ENCODE measurements at regions not wholly inside any gene's neighbourhood (a gene's known extent, or its start where the extent isn't known, plus 50 kb on each side); places are given as distances from the start of the nearest gene placed in this dataset.

- no peak for DNase-seq (ENCODE audit: low spot score in 2 of 2)
- Histone ChIP-seq H3K4me1 (no peaks in the 10 kb centered on the region), H3K36me3 (no peaks in the 10 kb centered on the region), H3K27ac (no peak overlapping the region), H3K4me3 (no peak overlapping the region), H3K9me3 (no peaks in the 10 kb centered on the region), H3K27me3 (no peaks in the 10 kb centered on the region)
- no peak for TF ChIP-seq CTCF (IDR thresholded peaks at IDR 0.05)
- intact Hi-C loops (cut with DNase I), result no loop called here
These were observed 501.9 kb downstream of the CDK5RAP2 start for GRCh38 chr9:120078112-120078511.

DNA sequence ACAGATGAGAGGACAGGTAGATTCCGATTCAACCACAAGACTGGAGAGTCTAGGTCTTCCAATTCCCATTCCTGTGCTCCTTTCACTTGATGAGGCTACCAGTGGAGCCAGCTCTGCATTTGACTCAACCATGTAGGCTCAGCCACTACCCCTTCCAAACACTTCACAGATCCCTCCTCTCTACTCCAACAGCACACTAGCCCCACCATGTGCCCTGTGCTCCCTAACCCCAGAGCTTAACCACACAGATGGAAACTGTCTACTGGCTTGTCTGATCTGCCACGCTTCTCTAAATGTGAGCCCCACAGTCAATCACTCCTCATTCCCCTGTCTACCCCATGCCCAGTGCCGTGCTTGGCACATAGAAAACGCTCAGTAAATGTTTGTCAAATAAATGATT is 508.2 kb downstream of the CDK5RAP2 start:
- intact Hi-C loops (cut with DNase I), result no loop called here
- no peaks in the 10 kb centered on the region for H3K9me3 ChIP-seq
- no peak for TF ChIP-seq CTCF (IDR thresholded peaks at IDR 0.05)
- DNase-seq (ENCODE audit: low spot score in 2 of 2), result no peak
- no peaks in the 10 kb centered on the region for H3K36me3 ChIP-seq
- no peaks in the 10 kb centered on the region for H3K27me3 ChIP-seq
- H3K27ac ChIP-seq, result no peak overlapping the region
- no peak overlapping the region for H3K4me3 ChIP-seq
- H3K4me1 ChIP-seq, result no peaks in the 10 kb centered on the region

DNA sequence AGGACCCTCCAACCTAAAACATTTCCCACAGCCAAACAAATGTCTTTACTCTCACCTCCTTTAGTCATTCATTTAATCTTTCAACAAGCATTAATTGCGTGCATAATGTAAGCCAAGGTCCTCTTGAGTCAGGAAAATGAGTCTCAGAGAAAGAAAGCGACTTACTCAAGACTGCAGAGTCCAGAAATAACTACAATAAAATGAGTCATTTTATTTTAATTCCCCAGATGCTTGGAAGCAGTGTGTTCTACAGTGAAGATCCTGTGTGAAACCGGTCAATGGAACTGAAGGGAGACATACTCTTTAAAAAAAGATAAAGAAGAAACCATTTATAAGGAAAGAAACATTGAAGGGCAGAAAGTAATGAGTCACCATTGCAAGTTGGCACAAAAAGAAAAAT is 513.7 kb downstream of the CDK5RAP2 start:
- no peak overlapping the region for H3K27ac ChIP-seq
- intact Hi-C loops (cut with DNase I), result no loop called here
- no peaks in the 10 kb centered on the region for H3K9me3 ChIP-seq
- H3K36me3 ChIP-seq, result no peaks in the 10 kb centered on the region
- no peaks in the 10 kb centered on the region for H3K27me3 ChIP-seq
- no peak overlapping the region for H3K4me3 ChIP-seq
- DNase-seq (ENCODE audit: low spot score in 2 of 2), result no peak
- no peak for TF ChIP-seq CTCF (IDR thresholded peaks at IDR 0.05)
- H3K4me1 ChIP-seq, result no peaks in the 10 kb centered on the region

DNA sequence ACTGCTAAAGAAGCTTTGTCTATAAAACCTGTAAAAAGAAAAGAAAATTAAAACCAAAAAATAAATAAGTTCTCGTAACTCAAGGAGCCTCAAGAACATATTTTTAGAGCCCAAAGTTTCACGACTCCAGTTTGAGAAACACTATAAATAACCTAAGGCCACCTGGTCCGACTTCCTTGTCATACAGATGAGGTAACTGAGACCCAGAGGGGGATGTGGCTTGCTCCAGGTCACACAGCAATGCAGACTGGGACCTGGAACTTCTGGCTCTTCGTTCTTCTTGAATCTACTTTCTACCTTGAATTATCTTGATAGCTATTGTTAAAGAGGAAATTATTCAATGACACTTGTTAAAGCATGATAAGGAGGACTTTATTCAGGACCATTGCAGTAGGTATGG is 514.8 kb downstream of the CDK5RAP2 start:
- no peak for DNase-seq (ENCODE audit: low spot score in 2 of 2)
- Histone ChIP-seq H3K9me3 (no peaks in the 10 kb centered on the region), H3K27me3 (no peaks in the 10 kb centered on the region), H3K36me3 (no peaks in the 10 kb centered on the region), H3K27ac (no peak overlapping the region), H3K4me1 (no peaks in the 10 kb centered on the region), H3K4me3 (no peak overlapping the region)
- no peak for TF ChIP-seq CTCF (IDR thresholded peaks at IDR 0.05)
- intact Hi-C loops (cut with DNase I), result no loop called here

- TF ChIP-seq CTCF (IDR thresholded peaks at IDR 0.05), result no peak
- DNase-seq (ENCODE audit: low spot score in 2 of 2), result no peak
- H3K36me3 ChIP-seq, result no peaks in the 10 kb centered on the region
- H3K4me3 ChIP-seq, result no peak overlapping the region
- intact Hi-C loops (cut with DNase I), result no loop called here
- no peak overlapping the region for H3K27ac ChIP-seq
- no peaks in the 10 kb centered on the region for H3K4me1 ChIP-seq
- no peaks in the 10 kb centered on the region for H3K27me3 ChIP-seq
- H3K9me3 ChIP-seq, result no peaks in the 10 kb centered on the region
These were observed 535.0 kb downstream of the CDK5RAP2 start for GRCh38 chr9:120045011-120045410.

DNA sequence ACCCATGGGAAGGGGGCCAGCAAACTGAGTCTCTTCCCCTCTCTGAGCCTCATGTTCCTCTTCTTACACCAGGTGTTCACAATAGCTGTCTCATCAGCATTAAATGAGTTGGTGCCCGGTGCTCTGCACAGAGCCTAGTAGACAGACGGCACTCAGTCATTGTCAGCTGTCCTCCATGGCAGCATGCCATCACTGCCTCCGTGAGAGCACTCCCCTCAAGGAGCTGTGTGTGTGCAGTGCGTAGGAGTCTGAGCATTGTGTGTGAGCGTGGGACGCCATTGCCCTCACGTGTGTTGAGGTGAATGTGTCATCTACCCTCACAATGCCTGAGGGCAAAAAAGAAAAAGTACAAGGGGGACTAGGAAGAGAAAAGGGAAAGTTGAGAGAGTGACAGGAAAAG is 536.5 kb downstream of the CDK5RAP2 start:
- Histone ChIP-seq H3K4me1 (no peaks in the 10 kb centered on the region), H3K4me3 (no peak overlapping the region), H3K27ac (no peak overlapping the region), H3K36me3 (no peaks in the 10 kb centered on the region), H3K9me3 (no peaks in the 10 kb centered on the region), H3K27me3 (no peaks in the 10 kb centered on the region)
- no peak for TF ChIP-seq CTCF (IDR thresholded peaks at IDR 0.05)
- DNase-seq (ENCODE audit: low spot score in 2 of 2), result no peak
- intact Hi-C loops (cut with DNase I), result no loop called here

Data from ascending aorta (tissue), 2 donors.